ENCODE measurements at regions not wholly inside any gene's neighbourhood (a gene's known extent, or its start where the extent isn't known, plus 50 kb on each side); places are given as distances from the start of the nearest gene placed in this dataset.
"Not testable (repeated sequence)": the region's sequence is repeated elsewhere in the genome, so short reads cannot be mapped to it uniquely, and the experiment has no call there.

DNA sequence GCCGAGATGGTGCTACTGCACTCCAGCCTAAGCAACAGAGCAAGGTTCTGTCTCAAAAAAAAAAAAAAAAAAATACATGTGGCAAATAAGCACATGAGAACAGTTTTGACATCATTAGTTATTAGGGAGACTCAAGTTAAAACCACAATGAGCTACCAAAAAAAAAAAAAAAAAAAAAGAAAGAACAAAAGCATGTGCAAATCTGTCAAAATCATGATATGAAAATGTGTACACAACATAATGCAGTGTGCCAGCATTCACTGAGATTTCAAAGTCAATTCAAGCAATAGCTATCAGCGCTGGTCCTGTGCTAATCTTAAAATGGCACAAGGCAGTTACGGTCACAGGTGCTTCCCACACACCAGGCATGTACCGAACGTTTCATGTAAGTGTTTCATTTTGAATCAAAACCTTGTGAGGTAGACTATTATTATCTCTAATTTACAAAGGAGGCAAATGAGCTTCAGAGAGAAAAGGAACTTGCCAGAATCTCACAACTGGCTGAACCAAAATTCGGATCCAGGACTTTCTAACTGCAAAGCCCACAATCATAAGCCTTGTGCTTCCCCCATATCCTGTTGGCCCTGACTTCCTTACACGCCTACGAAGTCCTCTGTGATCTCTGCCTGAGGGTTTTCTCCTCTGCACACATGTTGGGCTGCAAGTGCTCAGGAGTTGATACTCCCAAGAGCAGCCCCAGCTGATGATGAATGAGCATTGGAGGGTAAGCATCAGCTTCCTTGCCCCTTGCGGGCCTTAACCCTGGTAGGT, 200.1 kb upstream of the PROK2 start:
- no peak overlapping the region for H2AFZ ChIP-seq (ENCODE audit: low read depth)
- H3K4me2 ChIP-seq: no peak overlapping the region
- TF ChIP-seq CTCF (conservative IDR thresholded peaks at IDR 0.05; ENCODE audit: low read depth, low read length): no peak
- no peaks in the 10 kb centered on the region for H3K27me3 ChIP-seq (ENCODE audit: insufficient read depth, low read depth)
- H4K20me1 ChIP-seq (ENCODE audit: insufficient read depth): no peaks in the 10 kb centered on the region
- no peak overlapping the region for H3K4me3 ChIP-seq (IDR thresholded peaks at IDR 0.05; ENCODE audit: insufficient read depth, low read depth, low read length)
- H3K27ac ChIP-seq: no peak overlapping the region
- no peaks in the 10 kb centered on the region for H3K79me2 ChIP-seq (ENCODE audit: insufficient read depth, low read depth)
- no peaks in the 10 kb centered on the region for H3K4me1 ChIP-seq (ENCODE audit: low read depth, poor library complexity, severe bottlenecking)
- H3K9ac ChIP-seq: no peak overlapping the region
- H3K36me3 ChIP-seq (ENCODE audit: insufficient read depth): no peaks in the 10 kb centered on the region

DNA sequence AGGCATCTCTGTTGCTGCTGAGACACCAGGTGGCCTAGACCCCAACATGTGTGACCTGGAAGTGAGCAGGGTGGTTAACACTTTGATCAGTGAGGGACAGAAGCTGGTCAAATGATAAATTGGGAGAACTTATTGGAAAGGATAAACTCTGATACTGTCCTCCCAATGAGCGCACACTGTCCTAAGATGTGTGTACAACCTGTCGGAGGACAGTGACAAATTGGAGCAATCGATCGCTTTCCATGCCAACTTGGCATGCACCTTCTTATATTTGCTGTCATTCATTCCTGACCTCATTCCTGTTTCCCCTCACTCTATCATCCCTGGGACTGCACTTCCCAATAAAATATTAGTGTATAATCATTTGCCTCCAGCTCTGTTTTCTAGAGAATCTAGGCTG, 198.7 kb upstream of the PROK2 start:
- H3K4me3 ChIP-seq (IDR thresholded peaks at IDR 0.05; ENCODE audit: insufficient read depth, low read depth, low read length): no peak overlapping the region
- no peak for TF ChIP-seq CTCF (conservative IDR thresholded peaks at IDR 0.05; ENCODE audit: low read depth, low read length)
- no peak overlapping the region for H3K9ac ChIP-seq
- no peaks in the 10 kb centered on the region for H3K27me3 ChIP-seq (ENCODE audit: insufficient read depth, low read depth)
- no peaks in the 10 kb centered on the region for H4K20me1 ChIP-seq (ENCODE audit: insufficient read depth)
- no peaks in the 10 kb centered on the region for H3K36me3 ChIP-seq (ENCODE audit: insufficient read depth)
- H3K4me1 ChIP-seq (ENCODE audit: low read depth, poor library complexity, severe bottlenecking): no peaks in the 10 kb centered on the region
- no peak overlapping the region for H3K4me2 ChIP-seq
- no peaks in the 10 kb centered on the region for H3K79me2 ChIP-seq (ENCODE audit: insufficient read depth, low read depth)
- no peak overlapping the region for H2AFZ ChIP-seq (ENCODE audit: low read depth)
- H3K27ac ChIP-seq: no peak overlapping the region

- not testable (repeated sequence) for H3K4me3 ChIP-seq (IDR thresholded peaks at IDR 0.05; ENCODE audit: insufficient read depth, low read depth, low read length); H3K4me2 ChIP-seq; H3K36me3 ChIP-seq (ENCODE audit: insufficient read depth); H3K4me1 ChIP-seq (ENCODE audit: low read depth, poor library complexity, severe bottlenecking); H3K27ac ChIP-seq; H4K20me1 ChIP-seq (ENCODE audit: insufficient read depth); H3K9ac ChIP-seq; H2AFZ ChIP-seq (ENCODE audit: low read depth); H3K27me3 ChIP-seq (ENCODE audit: insufficient read depth, low read depth); H3K79me2 ChIP-seq (ENCODE audit: insufficient read depth, low read depth)
These were observed 197.7 kb upstream of the PROK2 start for GRCh38 chr3:71982506-71983258.

DNA sequence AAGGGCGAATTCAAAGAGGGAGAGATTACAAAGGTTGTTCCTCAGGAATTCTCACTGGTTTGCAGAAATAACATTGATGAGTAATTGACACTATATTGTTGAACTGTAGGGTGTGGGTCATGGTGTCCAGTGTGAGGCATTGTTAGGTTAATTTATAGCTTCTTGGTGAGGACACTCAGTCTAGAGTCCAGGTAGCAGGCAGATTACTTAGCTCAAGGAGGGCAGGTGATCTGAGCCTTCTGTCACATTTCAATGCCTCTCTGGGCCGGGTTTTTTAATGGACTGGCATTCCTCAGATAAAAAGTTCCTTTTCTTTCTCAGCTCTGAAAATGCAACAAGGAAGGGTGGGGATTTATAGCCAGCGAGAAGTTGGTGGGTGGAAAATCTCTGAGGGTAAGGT, 194.2 kb upstream of the PROK2 start:
- H3K4me2 ChIP-seq: no peak overlapping the region
- H3K9ac ChIP-seq: no peak overlapping the region
- H3K27ac ChIP-seq: no peak overlapping the region
- no peaks in the 10 kb centered on the region for H3K4me1 ChIP-seq (ENCODE audit: low read depth, poor library complexity, severe bottlenecking)
- H3K4me3 ChIP-seq (IDR thresholded peaks at IDR 0.05; ENCODE audit: insufficient read depth, low read depth, low read length): no peak overlapping the region
- H3K27me3 ChIP-seq (ENCODE audit: insufficient read depth, low read depth): no peaks in the 10 kb centered on the region
- no peak for TF ChIP-seq CTCF (conservative IDR thresholded peaks at IDR 0.05; ENCODE audit: low read depth, low read length)
- no peak overlapping the region for H2AFZ ChIP-seq (ENCODE audit: low read depth)
- H4K20me1 ChIP-seq (ENCODE audit: insufficient read depth): no peaks in the 10 kb centered on the region
- no peaks in the 10 kb centered on the region for H3K79me2 ChIP-seq (ENCODE audit: insufficient read depth, low read depth)
- no peaks in the 10 kb centered on the region for H3K36me3 ChIP-seq (ENCODE audit: insufficient read depth)
